OCI-M1 (cell line): ENCODE measurements at regions not wholly inside any gene's neighbourhood (a gene's known extent, or its start where the extent isn't known, plus 50 kb on each side); places are given as distances from the start of the nearest gene placed in this dataset.

ENCODE experiments used
- DNase-seq: peaks from one replicate; lab custom pipeline; 2025; lab: John Stamatoyannopoulos, UW

DNA sequence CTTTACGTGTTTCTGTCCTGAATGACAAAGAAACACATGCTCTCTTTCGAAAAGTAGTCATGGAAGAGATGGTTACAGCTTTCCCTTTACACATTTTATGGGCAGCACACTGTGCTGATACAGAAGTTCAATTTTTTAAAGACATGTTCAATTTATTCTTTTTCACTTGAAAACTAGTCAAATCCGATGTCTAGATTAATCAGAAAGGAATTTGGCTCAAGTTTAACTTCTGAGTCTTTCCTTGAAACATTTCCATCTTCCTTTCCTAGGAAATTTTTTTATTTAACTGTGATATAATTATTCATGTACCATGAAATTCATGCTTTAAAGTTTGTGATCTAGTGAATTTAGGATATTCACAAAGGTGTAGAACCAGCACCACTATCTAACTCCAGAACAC lies 360.1 kb downstream of the TNS3 start:
- DNase-seq, result no peak

DNA sequence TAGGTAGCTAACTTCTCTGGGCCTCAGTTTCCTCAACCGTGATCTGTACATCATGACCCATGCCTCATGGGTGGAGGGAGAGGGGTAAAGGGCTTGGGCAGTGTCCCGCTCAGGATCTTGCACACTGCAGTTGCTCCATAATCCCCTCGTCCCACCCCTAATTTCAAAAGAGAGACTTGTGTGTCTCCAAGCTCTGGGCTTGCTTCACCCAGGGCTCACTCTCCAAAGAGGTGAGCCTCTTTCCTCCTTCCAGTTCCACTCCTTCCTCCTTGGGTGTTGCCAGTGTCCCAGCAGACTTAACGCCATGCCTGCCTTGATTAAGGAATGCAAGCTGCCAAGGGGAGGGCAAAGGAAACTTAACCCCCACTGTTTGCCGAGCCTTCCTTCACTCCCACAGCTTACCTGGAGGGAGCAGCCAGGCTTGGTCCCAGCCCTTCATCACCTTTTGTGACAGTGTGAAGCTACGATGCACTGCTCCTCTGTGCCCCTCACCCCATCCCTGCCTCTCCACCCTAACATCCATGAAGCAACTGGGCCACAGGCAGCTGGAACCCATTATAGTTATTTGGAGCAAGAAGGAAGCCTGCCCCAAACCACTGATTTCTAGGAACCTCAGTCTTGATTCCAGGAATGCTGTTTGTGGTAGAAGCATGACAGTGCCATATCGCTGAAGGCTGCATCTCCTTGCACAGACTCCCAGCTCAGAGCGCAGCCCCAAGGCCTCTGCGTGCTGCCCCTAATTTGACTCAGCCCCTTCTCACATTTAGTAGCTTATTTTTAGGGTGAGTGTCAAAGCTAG lies 363.3 kb downstream of the TNS3 start:
- DNase-seq, result peak; percentile 92

DNA sequence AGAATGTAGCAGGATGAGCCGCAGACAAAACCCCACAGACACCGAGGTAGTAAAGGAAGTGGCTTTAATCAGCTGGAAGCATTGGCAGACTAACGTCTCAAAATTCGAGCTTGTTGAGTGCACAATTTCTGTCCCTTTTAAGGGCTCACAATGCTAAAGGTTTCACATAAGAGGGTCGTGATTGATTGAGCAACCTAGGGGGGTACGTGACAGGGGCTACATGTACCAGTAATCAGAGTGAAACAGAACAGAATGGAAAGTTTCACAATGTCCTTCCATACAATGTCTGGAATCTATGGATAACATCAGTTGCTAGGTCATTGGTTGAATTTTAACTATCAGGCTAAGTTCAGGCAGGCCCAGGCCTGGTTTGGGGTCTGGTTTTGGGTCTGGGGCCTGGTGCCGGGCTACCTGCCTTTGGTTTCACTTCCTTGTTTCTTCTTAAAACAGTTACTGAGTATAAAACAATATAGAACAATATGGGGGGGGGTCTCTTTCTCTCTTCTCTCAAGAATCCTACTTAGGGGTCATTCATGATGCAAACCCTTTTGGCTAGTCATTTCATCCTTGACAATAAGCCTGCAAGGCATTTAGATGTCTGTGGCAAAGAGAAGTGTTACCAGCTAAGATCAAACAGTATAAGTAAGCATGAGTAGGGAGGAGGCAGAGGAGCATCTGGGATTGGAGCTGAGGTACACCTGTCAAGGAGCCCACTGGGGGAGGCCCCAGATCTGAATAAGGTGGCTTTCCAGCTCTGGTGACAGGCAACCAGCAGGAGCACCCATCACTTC lies 364.1 kb downstream of the TNS3 start:
- DNase-seq, result peak; percentile 52

- DNase-seq, result no peak
These were observed 364.8 kb downstream of the TNS3 start for GRCh38 chr7:47217086-47217485.

- DNase-seq, result no peak
These were observed 365.5 kb downstream of the TNS3 start for GRCh38 chr7:47216439-47216838.

DNA sequence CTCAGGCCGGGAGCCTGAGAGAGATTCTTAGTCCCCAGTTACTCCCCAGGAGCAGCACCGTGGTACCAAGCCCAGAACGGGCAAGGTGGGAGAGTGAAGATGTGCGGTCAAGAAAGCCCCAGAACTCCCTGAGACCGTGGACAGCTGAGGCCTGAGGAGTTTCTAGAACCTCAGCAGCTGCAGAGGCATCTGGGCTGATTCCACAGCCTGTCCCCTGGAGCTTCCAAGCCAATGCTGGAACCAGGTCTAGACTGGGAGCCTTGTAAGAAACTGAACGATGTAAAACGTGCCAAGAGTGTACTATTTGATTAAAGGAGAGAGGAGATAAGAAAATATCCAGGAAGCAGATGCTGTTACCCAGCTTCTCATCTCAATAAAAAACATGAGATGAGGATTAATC lies 366.3 kb downstream of the TNS3 start:
- no peak for DNase-seq

DNA sequence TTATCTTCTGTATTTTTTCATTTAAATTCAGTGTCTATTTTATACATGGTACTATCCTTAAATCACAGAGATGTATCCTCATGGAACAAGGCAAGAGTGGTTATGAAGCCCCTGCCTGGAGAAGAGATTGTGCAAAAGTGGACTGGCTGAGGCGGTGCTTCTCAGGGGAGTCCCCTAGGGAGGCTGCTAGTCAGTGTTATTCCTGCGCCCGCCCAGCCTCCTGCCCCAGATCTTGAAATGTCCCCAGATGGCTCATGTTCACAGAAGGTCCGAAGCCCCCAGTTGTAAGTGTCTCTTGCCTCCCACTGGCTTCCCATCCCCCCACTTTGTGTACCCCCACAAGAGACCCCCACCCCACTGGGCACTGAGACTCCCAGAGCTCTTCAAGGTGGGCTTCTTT lies 366.9 kb downstream of the TNS3 start:
- DNase-seq, result no peak

GRCh38 chr7:47213276-47213675 lies 368.6 kb downstream of the TNS3 start:
- no peak for DNase-seq

DNA sequence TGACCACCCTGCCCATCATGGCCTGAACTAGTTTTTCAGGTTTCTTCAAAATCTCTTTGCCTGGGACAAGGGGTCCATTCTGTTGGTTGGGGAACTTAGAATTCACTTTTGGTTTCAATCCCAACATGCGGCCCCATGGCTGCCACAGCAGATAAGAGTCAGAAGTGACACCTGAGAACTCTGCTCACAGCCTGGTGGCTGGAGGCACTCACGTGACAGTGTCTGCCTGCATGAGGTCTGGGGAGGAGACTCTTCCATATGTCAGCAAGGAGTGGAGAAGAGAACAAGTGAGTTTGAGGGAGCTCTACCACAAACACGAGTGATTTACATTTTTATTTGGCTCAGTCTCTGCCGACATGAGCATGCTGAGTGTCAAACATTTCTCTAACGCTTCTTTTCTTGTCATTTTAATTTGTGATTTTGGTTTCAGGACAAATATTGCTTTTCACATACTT lies 370.4 kb downstream of the TNS3 start:
- DNase-seq, result peak; percentile 81

DNA sequence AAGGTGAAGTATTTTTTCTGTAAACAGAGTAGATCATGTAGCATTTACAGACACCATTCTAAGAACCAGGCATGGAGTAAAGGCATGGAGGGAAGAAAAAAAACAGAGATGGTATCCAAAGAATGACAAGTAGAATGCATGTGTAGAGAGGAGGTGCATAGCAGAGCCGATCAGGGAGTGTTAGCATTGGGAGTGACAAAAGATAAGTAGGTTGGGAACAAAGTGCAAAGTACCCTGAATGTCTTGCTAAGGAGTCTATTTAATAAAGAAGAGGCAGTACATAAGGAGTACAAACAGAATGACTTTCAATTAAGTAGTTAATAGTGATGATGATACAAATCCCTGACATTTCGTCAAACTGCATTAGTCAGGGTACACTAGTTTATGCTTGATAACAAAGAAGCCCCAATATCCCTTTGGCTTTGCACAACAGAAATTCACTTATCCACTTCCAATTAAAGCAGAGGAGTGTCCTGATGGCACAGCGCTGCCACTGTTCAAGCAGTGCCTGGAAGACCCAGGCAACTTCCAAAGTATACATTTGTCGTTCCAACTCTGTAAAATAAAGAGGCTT lies 371.5 kb downstream of the TNS3 start:
- no peak for DNase-seq

DNA sequence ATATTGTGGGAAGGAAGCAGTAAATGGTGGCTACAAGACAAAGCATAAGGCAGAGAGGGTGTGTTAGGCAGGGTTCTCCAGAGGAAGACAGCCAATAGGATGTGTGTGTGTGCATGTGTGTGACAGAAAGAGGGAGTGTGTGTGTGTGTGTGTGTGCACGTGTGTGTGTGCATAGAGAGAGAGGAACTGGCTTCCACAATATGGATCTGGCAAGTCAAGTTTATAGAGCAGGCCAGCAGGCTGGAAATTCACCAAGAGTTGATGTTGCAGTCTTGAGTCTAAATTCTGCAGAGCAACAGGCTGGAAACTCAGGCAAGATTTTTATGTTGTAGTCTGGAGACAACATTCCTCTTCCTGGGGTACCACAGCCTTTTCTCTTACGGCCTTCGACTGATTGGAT lies 374.0 kb downstream of the TNS3 start:
- no peak for DNase-seq

DNA sequence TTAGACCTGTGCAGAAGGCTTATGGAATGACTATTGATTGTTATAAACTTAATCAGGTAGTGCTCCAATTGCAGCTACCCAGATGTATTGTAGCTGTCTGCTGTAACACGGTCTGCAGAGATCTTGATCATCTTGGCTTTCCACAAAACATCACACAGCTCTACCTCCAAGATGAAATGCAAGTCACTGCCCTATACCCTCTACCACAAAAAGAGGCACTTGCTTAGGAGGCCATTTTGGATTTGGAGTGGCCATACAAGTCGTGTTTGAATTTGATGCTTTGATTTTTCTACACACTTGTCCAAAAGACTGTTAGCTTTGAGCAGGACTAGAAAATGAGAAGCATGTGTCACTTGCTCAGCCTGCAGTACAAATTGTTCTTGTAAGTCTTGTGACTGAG lies 377.2 kb downstream of the TNS3 start:
- no peak for DNase-seq

GRCh38 chr7:47202146-47202783 lies 379.6 kb downstream of the TNS3 start:
- DNase-seq, result no peak

DNA sequence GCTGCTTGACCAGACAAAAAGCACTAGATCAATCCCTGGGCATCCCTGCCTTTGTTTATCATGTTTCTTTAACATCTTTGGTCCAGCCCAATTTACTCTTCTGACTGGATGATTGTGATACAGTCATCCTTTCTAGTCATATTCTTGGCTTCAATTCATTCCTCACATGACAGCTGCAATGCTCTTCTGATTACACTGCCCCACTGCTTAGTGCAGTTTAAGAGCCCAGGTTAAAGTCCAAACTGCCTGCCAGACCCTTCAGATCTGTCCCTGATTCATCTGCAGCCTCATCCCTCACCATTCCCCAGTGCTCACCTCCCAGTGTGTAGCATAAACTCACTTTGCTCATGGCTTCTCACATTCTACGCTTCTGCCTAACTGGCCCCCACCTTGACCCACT lies 383.8 kb downstream of the TNS3 start:
- DNase-seq, result no peak

DNA sequence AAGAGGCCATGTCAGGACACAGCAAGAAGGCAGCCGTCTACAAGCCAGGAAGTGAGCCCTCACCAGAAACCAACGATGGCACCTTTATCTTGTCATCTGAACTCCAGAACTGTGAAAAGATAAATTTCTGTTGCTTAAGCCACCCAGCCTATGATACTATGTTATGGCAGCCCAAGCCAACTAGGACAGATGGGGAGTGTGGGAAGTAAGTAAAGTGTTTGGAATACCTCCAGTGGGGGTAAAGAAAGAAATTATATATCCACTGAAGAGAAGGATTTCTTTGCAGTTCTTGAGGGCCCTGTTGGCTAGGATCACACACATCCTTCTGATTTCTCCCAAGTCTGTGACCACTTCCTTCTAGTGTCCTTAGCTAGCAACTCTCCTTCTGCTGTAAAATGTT lies 384.4 kb downstream of the TNS3 start:
- no peak for DNase-seq

DNA sequence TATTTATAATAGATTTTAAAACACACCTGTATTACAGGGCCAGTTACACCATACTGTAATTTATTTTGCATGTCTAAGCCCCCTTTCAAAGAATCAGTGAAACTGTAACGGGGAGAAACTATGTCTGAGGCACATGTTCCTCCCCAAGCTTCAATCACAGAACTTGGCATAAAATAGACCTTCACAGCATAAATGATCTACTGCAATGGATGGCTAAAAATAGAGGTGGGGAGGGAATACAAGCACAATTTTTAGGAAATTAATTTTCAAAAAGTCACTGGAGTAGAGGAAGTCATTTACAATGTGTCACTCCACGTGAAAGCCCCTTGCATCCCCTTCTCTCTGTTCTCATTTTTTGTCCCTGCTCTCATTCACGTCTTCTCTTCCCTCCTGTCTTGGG lies 385.2 kb downstream of the TNS3 start:
- no peak for DNase-seq

DNA sequence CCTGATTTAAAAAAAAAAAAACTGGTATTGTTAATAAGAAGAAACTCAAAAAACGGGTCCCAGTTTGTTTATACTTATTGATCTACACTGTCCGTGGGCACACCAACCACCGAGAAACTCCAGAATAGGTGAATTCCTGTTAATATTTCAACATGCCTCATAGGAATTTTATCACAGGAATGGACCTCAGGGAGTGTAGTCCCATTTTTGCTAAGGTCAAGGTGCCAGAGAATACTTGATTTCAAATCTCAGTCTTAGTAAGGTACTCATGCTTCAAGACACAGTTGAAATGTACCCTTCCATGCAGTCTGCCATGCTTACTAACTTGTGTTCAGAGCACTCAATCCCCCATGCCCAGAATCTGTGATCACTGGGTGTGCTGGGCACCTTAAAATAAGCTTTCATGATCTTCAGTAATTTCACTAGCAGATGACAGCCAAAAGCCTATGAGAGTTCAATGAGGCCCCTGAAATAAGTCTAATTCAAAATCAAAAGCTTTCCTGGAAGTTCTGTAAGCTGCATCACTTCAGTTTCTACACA lies 385.7 kb downstream of the TNS3 start:
- no peak for DNase-seq

GRCh38 chr7:47195641-47196040 lies 386.3 kb downstream of the TNS3 start:
- DNase-seq, result no peak

- DNase-seq, result no peak
These were observed 387.3 kb downstream of the TNS3 start for GRCh38 chr7:47194516-47195057.

- no peak for DNase-seq
These were observed 388.9 kb downstream of the TNS3 start for GRCh38 chr7:47192978-47193377.

GRCh38 chr7:47191876-47192291 lies 390.0 kb downstream of the TNS3 start:
- DNase-seq, result no peak

DNA sequence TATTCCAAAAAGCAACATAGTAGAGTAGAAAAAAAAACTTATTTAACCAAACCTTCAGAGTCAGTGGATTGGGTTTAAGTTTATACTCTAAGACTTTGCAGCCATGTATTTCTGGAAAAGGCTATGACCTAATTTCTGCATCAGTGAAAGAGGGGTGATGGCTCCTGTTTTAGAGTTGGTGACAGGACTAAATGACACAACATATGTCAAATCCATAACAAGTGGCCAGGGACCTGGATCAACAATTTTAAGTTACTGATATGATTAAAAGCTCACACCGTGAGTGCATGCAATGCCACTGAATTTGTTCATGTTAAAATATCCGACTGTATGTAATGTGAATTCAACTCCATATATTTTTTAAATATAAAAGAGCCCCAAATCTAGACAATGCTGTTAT lies 390.6 kb downstream of the TNS3 start:
- DNase-seq, result no peak
